HepG2 (cell line): ENCODE measurements at regions not wholly inside any gene's neighbourhood (a gene's known extent, or its start where the extent isn't known, plus 50 kb on each side); places are given as distances from the start of the nearest gene placed in this dataset.

ENCODE experiments used
- ARNT ChIP-seq: fragments of 450-650 bp; IDR thresholded peaks from 2 replicates; pipeline ENCODE4 v1.6.1; 2017
- CEBPG ChIP-seq: IDR thresholded peaks from 2 replicates; pipeline ENCODE4 v1.6.1; 2016
- ELF3 ChIP-seq: IDR thresholded peaks from 2 replicates; pipeline ENCODE4 v1.6.1; 2016; ENCODE audit warnings: missing genetic modification reagents, missing compliant biosample characterization
- ELF4 ChIP-seq: sonication (generic); formaldehyde crosslinking; IDR thresholded peaks from 2 replicates; pipeline ENCODE4 v1.5.0; 2020; ENCODE audit warnings: missing genetic modification reagents, mild to moderate bottlenecking, moderate library complexity, borderline replicate concordance
- GATAD2A ChIP-seq: IDR thresholded peaks from 2 replicates; pipeline ENCODE4 v1.6.1; 2016
- MXI1 ChIP-seq: IDR thresholded peaks from 3 replicates; pipeline ENCODE4 v1.6.1; 2012; ENCODE audit warnings: low read depth, low read length, inconsistent platforms, borderline replicate concordance
- NR2F2 ChIP-seq: IDR thresholded peaks from 2 replicates; pipeline ENCODE4 v1.6.1; 2012; ENCODE audit warnings: low read depth, inconsistent platforms, borderline replicate concordance
- PBX3 ChIP-seq: sonication (generic); formaldehyde crosslinking; IDR thresholded peaks from 2 replicates; pipeline ENCODE4 v1.8.1; 2023; ENCODE audit warnings: missing genetic modification reagents, inconsistent platforms, borderline replicate concordance
- PLSCR1 ChIP-seq: sonication (generic); formaldehyde crosslinking; IDR thresholded peaks from 2 replicates; pipeline ENCODE4 v1.5.0; 2020; ENCODE audit warnings: missing genetic modification reagents, mild to moderate bottlenecking, borderline replicate concordance
- SMC3 ChIP-seq: IDR thresholded peaks from 2 replicates; pipeline ENCODE4 v1.6.1; 2011; ENCODE audit warnings: low read length, improper control_type of control experiment
- SUZ12 ChIP-seq: fragments of 150-350 bp; IDR thresholded peaks from 2 replicates; pipeline ENCODE4 v1.6.1; 2014; ENCODE audit warnings: low read depth, low read length
- ZBTB1 ChIP-seq: sonication (generic); formaldehyde crosslinking; IDR thresholded peaks from 2 replicates; pipeline ENCODE4 v1.4.0; 2020; ENCODE audit warnings: missing genetic modification reagents, borderline replicate concordance
- ZNF234 ChIP-seq: sonication (generic); formaldehyde crosslinking; conservative IDR thresholded peaks from 2 replicates; pipeline ENCODE4 v1.5.1; 2020; ENCODE audit warnings: mild to moderate bottlenecking, missing genetic modification reagents
- ZNF496 ChIP-seq: sonication (generic); formaldehyde crosslinking; IDR thresholded peaks from 2 replicates; pipeline ENCODE4 v1.8.1; 2023; ENCODE audit warnings: mild to moderate bottlenecking, moderate library complexity, missing genetic modification reagents; ENCODE audit not compliant: insufficient replicate concordance
- ZNF513 ChIP-seq: sonication (generic); formaldehyde crosslinking; conservative IDR thresholded peaks from 2 replicates; pipeline ENCODE4 v1.5.0; 2020; ENCODE audit warnings: missing genetic modification reagents

- TF ChIP-seq ZBTB1 (CRISPR knock-in tag) (no peak), ELF4 (no peak), MXI1 (no peak), ARNT (no peak), SUZ12 (no peak), NR2F2 (no peak), ZNF234 (CRISPR knock-in tag) (no peak), PBX3 (CRISPR knock-in tag) (no peak), ZNF513 (no peak), ELF3 (CRISPR knock-in tag) (0 out of 2 replicates have a peak, but pooled peaks have one; percentile 42), ZNF496 (CRISPR knock-in tag) (no peak), SMC3 (peak; percentile 94), CEBPG (CRISPR knock-in tag) (peak; percentile 19; the same call in 1 of the 2 replicates), PLSCR1 (no peak), GATAD2A (peak; percentile 39; the same call in 1 of the 2 replicates)
Measured at GRCh38 chr6:797479-798077, 104.6 kb upstream of the EXOC2 start (continued).
